ENCODE measurements at regions not wholly inside any gene's neighbourhood (a gene's known extent, or its start where the extent isn't known, plus 50 kb on each side); places are given as distances from the start of the nearest gene placed in this dataset.

DNA sequence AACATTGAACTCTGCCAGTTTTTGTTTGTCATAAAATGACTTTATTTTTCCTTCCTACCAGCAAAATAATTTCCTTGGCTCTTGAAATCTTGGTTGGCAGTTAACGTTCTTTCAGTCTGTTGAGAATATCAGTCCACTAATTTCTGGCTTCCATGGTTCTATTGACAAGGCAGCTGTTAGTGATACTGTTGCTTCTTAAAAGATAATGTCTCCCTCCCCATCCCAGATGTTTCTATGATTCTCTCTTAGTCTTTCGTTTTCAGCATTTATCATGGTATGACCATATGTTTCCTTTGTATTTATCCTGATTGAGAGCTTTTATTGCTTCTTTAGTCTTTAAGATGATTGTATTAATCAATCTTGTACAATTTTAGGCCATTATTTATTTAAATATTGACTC, 81.1 kb upstream of the STK26 start:
- H3K27me3 ChIP-seq (ENCODE audit: control insufficient read depth in 1 of 2, insufficient read depth in 2 of 2, low read length in 2 of 2) = no peaks in the 10 kb centered on the region
- no peaks in the 10 kb centered on the region for H3K36me3 ChIP-seq (replicated peaks in 1 of 2; ENCODE audit: control insufficient read depth in 1 of 2, insufficient read depth in 2 of 2, low read length in 2 of 2)
- no peak overlapping the region for H3K4me3 ChIP-seq (replicated peaks in 1 of 3; ENCODE audit: insufficient read depth in 1 of 3, low read depth in 2 of 3, low read length in 3 of 3)
- no peak for FAIRE-seq
- intact Hi-C loops (cut with micrococcal nuclease; ENCODE audit: unreplicated experiment) (no loop called here), in situ Hi-C loops (cut with HindIII; ENCODE audit: extremely low pct_ligation_motif_present, low pct_unique_long_range_greater_than_20kb) (no loop called here)
- CTCF ChIA-PET (ENCODE audit: low intra/inter-chr PET ratio, low total read pairs) = no interaction called here
- no peaks in the 10 kb centered on the region for H3K4me1 ChIP-seq (ENCODE audit: insufficient read depth, low read length)
- H4K20me1 ChIP-seq (ENCODE audit: insufficient read depth, low read length) = no peaks in the 10 kb centered on the region
- ATAC-seq = no peak
- no peak for DNase-seq (ENCODE audit: low spot score)
- no peak overlapping the region for H2AFZ ChIP-seq (ENCODE audit: low read length)
- no peaks in the 10 kb centered on the region for H3K79me2 ChIP-seq (ENCODE audit: insufficient read depth, low read length)
- POLR2A ChIA-PET = no interaction called here
- H3K9me3 ChIP-seq (ENCODE audit: low read length) = no peaks in the 10 kb centered on the region
- no peak overlapping the region for H3K9ac ChIP-seq (ENCODE audit: insufficient read depth, low read depth, low read length)
- BruUV-seq (replicated peaks) = no TSS peak
- WGBS (ENCODE audit: low lambda C conversion rate) = 0% methylated on average over 2 of the region's 2 CpGs
- H3K27ac ChIP-seq (ENCODE audit: extremely low read length, insufficient read depth, low read length) = no peak overlapping the region
- no peak overlapping the region for H3K4me2 ChIP-seq (ENCODE audit: low read depth, low read length)
- TF ChIP-seq ZBTB8A (CRISPR knock-in tag; IDR thresholded peaks at IDR 0.05; ENCODE audit: borderline replicate concordance, low read depth) (no peak), KDM6A (CRISPR knock-in tag; IDR thresholded peaks at IDR 0.05; ENCODE audit: low read depth) (no peak), NR2C2 (CRISPR knock-in tag; IDR thresholded peaks at IDR 0.05; ENCODE audit: borderline replicate concordance) (no peak), FOSL2 (CRISPR knock-in tag; IDR thresholded peaks at IDR 0.05) (no peak), PITX1 (CRISPR knock-in tag; IDR thresholded peaks at IDR 0.05) (no peak), ZFYVE20 (CRISPR knock-in tag; IDR thresholded peaks at IDR 0.05; ENCODE audit: borderline replicate concordance, low read depth) (no peak), RXRA (CRISPR knock-in tag; IDR thresholded peaks at IDR 0.05) (no peak), HMG20B (CRISPR knock-in tag; conservative IDR thresholded peaks at IDR 0.05) (no peak)
- TF ChIP-seq, protein P1, sequence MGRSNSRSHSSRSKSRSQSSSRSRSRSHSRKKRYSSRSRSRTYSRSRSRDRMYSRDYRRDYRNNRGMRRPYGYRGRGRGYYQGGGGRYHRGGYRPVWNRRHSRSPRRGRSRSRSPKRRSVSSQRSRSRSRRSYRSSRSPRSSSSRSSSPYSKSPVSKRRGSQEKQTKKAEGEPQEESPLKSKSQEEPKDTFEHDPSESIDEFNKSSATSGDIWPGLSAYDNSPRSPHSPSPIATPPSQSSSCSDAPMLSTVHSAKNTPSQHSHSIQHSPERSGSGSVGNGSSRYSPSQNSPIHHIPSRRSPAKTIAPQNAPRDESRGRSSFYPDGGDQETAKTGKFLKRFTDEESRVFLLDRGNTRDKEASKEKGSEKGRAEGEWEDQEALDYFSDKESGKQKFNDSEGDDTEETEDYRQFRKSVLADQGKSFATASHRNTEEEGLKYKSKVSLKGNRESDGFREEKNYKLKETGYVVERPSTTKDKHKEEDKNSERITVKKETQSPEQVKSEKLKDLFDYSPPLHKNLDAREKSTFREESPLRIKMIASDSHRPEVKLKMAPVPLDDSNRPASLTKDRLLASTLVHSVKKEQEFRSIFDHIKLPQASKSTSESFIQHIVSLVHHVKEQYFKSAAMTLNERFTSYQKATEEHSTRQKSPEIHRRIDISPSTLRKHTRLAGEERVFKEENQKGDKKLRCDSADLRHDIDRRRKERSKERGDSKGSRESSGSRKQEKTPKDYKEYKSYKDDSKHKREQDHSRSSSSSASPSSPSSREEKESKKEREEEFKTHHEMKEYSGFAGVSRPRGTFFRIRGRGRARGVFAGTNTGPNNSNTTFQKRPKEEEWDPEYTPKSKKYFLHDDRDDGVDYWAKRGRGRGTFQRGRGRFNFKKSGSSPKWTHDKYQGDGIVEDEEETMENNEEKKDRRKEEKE (IDR thresholded peaks at IDR 0.05) = no peak
- TF ChIP-seq, protein P2, sequence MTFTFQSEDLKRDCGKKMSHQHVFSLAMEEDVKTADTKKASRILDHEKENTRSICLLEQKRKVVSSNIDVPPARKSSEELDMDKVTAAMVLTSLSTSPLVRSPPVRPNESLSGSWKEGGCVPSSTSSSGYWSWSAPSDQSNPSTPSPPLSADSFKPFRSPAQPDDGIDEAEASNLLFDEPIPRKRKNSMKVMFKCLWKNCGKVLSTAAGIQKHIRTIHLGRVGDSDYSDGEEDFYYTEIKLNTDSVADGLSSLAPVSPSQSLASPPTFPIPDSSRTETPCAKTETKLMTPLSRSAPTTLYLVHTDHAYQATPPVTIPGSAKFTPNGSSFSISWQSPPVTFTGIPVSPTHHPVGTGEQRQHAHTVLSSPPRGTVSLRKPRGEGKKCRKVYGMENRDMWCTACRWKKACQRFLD (CRISPR knock-in tag; IDR thresholded peaks at IDR 0.05; ENCODE audit: borderline replicate concordance) = no peak
- TF ChIP-seq, protein P3, sequence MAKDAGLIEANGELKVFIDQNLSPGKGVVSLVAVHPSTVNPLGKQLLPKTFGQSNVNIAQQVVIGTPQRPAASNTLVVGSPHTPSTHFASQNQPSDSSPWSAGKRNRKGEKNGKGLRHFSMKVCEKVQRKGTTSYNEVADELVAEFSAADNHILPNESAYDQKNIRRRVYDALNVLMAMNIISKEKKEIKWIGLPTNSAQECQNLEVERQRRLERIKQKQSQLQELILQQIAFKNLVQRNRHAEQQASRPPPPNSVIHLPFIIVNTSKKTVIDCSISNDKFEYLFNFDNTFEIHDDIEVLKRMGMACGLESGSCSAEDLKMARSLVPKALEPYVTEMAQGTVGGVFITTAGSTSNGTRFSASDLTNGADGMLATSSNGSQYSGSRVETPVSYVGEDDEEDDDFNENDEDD (CRISPR knock-in tag; IDR thresholded peaks at IDR 0.05; ENCODE audit: borderline replicate concordance) = no peak
- TF ChIP-seq, protein P4, sequence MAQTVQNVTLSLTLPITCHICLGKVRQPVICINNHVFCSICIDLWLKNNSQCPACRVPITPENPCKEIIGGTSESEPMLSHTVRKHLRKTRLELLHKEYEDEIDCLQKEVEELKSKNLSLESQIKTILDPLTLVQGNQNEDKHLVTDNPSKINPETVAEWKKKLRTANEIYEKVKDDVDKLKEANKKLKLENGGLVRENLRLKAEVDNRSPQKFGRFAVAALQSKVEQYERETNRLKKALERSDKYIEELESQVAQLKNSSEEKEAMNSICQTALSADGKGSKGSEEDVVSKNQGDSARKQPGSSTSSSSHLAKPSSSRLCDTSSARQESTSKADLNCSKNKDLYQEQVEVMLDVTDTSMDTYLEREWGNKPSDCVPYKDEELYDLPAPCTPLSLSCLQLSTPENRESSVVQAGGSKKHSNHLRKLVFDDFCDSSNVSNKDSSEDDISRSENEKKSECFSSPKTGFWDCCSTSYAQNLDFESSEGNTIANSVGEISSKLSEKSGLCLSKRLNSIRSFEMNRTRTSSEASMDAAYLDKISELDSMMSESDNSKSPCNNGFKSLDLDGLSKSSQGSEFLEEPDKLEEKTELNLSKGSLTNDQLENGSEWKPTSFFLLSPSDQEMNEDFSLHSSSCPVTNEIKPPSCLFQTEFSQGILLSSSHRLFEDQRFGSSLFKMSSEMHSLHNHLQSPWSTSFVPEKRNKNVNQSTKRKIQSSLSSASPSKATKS (CRISPR knock-in tag; IDR thresholded peaks at IDR 0.05) = no peak
- TF ChIP-seq, protein P5, sequence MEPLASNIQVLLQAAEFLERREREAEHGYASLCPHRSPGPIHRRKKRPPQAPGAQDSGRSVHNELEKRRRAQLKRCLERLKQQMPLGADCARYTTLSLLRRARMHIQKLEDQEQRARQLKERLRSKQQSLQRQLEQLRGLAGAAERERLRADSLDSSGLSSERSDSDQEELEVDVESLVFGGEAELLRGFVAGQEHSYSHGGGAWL (CRISPR knock-in tag; IDR thresholded peaks at IDR 0.05) = no peak
- TF ChIP-seq, protein P6, sequence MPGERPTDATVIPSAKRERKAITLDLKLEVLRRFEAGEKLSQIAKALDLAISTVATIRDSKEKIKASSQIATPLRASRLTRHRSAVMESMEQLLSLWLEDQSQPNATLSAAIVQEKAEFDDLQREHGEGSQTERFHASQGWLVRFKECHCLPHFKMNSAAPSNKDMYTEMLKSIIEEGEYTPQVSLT (CRISPR knock-in tag; IDR thresholded peaks at IDR 0.05; ENCODE audit: borderline replicate concordance, low read depth) = no peak
- TF ChIP-seq, protein P7, sequence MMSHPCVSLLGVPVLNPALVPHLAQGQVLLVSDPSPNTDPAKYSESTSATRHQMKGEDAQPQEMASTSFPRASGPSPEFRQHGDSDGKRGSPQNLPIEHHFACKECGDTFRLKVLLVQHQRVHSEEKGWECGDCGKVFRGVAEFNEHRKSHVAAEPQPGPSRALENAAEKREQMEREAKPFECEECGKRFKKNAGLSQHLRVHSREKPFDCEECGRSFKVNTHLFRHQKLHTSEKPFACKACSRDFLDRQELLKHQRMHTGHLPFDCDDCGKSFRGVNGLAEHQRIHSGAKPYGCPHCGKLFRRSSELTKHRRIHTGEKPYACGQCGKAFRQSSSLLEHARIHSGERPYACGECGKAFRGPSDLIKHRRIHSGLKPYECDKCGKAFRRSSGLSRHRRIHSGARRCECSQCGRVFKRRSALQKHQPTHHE (CRISPR knock-in tag; IDR thresholded peaks at IDR 0.05; ENCODE audit: borderline replicate concordance) = no peak

All from HepG2 (cell line).